Ovary (tissue), 7 donors: ENCODE measurements at regions not wholly inside any gene's neighbourhood (a gene's known extent, or its start where the extent isn't known, plus 50 kb on each side); places are given as distances from the start of the nearest gene placed in this dataset.

Experiments used
- DNase-seq, 5 donors: peaks; one replicate each; pipeline ENCODE4 v3.0.0-alpha.2; 2019 to 2020
- H3K27ac ChIP-seq, 2 donors: fragments of 200-600 bp; one replicate each; pipeline versions ENCODE4 v1.5.1 to v1.8.0; 2019 to 2022
- H3K27me3 ChIP-seq: fragments of 200-600 bp; one replicate; pipeline ENCODE4 v1.8.0; 2022
- H3K36me3 ChIP-seq: fragments of 200-600 bp; sonication (generic); one replicate; pipeline ENCODE4 v1.5.1; 2019
- H3K4me1 ChIP-seq: one replicate; pipeline ENCODE4 v1.8.1; 2013; ENCODE audit warnings: mild to moderate bottlenecking, moderate library complexity; ENCODE audit not compliant: insufficient read depth
- H3K4me3 ChIP-seq: fragments of 200-600 bp; sonication (generic); one replicate; pipeline ENCODE4 v1.5.1; 2017
- H3K9me3 ChIP-seq, 2 donors: fragments of 200-600 bp in 1 of 2; sonication (generic) in 1 of 2; one replicate each; pipeline versions ENCODE4 v1.5.1 to v1.8.1; 2013 to 2019; ENCODE audit warnings: mild to moderate bottlenecking in 1 of 2, moderate library complexity in 1 of 2
- CTCF ChIP-seq, 3 donors: fragments of 450-650 bp in 2 of 3; fragments of 200-600 bp in 1 of 3; IDR thresholded peaks; one replicate each; pipeline versions ENCODE4 v1.5.1 to v1.8.0; 2016 to 2022; ENCODE audit warnings: antibody characterized with exemption in 3 of 3, mild to moderate bottlenecking in 1 of 3
- EP300 ChIP-seq: sonication (generic); formaldehyde crosslinking; IDR thresholded peaks from one replicate; pipeline ENCODE4 v1.6.1; 2017; ENCODE audit warnings: antibody characterized with exemption
- POLR2A ChIP-seq: fragments of 450-650 bp; IDR thresholded peaks from one replicate; pipeline ENCODE4 v1.6.1; 2017; ENCODE audit warnings: antibody characterized with exemption, mild to moderate bottlenecking, moderate library complexity
- whole genome bisulfite sequencing, 3 donors: extraction: QIAGEN DNeasy Blood & Tissue Kit in 1 of 3; methylation state at CpG; one replicate each; pipeline versions ENCODE4 v1.1.5 to v1.1.7; 2013 to 2017; 5-methylcytosine and 5-hydroxymethylcytosine counted together
- intact Hi-C, 4 donors: fragments of 100-400 bp; cut with DNase I; formaldehyde crosslinking; loops; one replicate each; pipeline versions ENCODE4 v1.11.0 to v1.15.1; 2022 to 2023
- donor health status: DM: no; HTN: no; CAD: no; lungs with moderate emphysema.
- donor health status: DM: no; HTN: no; CAD: no.
- donor health status: Bipolar disorder and iron deficiency.
- donor health status: DM: no; HTN: no; CAD: no.
- donor health status: DM: yes; HTN: yes; CAD: no.

GRCh38 chr3:159239059-159239458 is 437.2 kb downstream of the MFSD1 start:
- Histone ChIP-seq H3K36me3 (no peaks in the 10 kb centered on the region), H3K4me1 (no peaks in the 10 kb centered on the region), H3K9me3 (no peaks in the 10 kb centered on the region), H3K27ac (no peak overlapping the region), H3K27me3 (no peaks in the 10 kb centered on the region), H3K4me3 (no peak overlapping the region)
- no peak for DNase-seq
- TF ChIP-seq POLR2A: no peak
- TF ChIP-seq EP300: no peak
- no peak for TF ChIP-seq CTCF (IDR thresholded peaks at IDR 0.05)
- intact Hi-C loops: no loop called here

- Histone ChIP-seq H3K9me3 (no peaks in the 10 kb centered on the region), H3K36me3 (no peaks in the 10 kb centered on the region), H3K27ac (no peak overlapping the region), H3K27me3 (no peaks in the 10 kb centered on the region), H3K4me3 (no peak overlapping the region), H3K4me1 (no peaks in the 10 kb centered on the region)
- intact Hi-C loops: no loop called here
- 77 to 86% (median 77%) methylated on average over 4 of the region's 4 CpGs for WGBS, 3 donors
- TF ChIP-seq EP300 (no peak), POLR2A (no peak), CTCF (IDR thresholded peaks at IDR 0.05) (no peak)
- DNase-seq: no peak
Measured at GRCh38 chr3:159244933-159245332, 443.1 kb downstream of the MFSD1 start.

- DNase-seq: no peak
- no peaks in the 10 kb centered on the region for H3K9me3 ChIP-seq
- no peak for TF ChIP-seq POLR2A
- no peak for TF ChIP-seq CTCF (IDR thresholded peaks at IDR 0.05)
- no peak for TF ChIP-seq EP300
- intact Hi-C loops: loop anchor here in 1 of 4 donors (2.0 kb wide), 1 partner anchor 55 kb away; no protein-coding TSS in a partner anchor
- H3K4me1 ChIP-seq: no peaks in the 10 kb centered on the region
- no peaks in the 10 kb centered on the region for H3K36me3 ChIP-seq
- H3K27ac ChIP-seq: no peak overlapping the region
- H3K4me3 ChIP-seq: no peak overlapping the region
- no peaks in the 10 kb centered on the region for H3K27me3 ChIP-seq
Measured at GRCh38 chr3:159245871-159246270, 444.0 kb downstream of the MFSD1 start.

GRCh38 chr3:159246385-159246784 is 444.5 kb downstream of the MFSD1 start:
- DNase-seq: no peak
- TF ChIP-seq CTCF (IDR thresholded peaks at IDR 0.05): no peak
- no peak for TF ChIP-seq EP300
- H3K4me1 ChIP-seq: no peaks in the 10 kb centered on the region
- no peak overlapping the region for H3K4me3 ChIP-seq
- H3K36me3 ChIP-seq: no peaks in the 10 kb centered on the region
- intact Hi-C loops: loop anchor here in 1 of 4 donors (2.0 kb wide), 1 partner anchor 54 kb away; no protein-coding TSS in a partner anchor
- H3K27ac ChIP-seq: no peak overlapping the region
- WGBS, 3 donors: 77 to 84% (median 81%) methylated on average over 5 of the region's 5 CpGs
- H3K27me3 ChIP-seq: no peaks in the 10 kb centered on the region
- no peaks in the 10 kb centered on the region for H3K9me3 ChIP-seq
